Stimulated activated CD4-positive, alpha-beta T cell treated with anti-CD3 and anti-CD28 coated beads, Interleukin-12 subunit alpha, Interleukin-12 subunit beta, amount 100 ng/mL, for 24 hours (primary cell): ENCODE measurements at regions not wholly inside any gene's neighbourhood (a gene's known extent, or its start where the extent isn't known, plus 50 kb on each side); places are given as distances from the start of the nearest gene placed in this dataset.

Experiments
- DNase-seq, 2 experiments: peaks; one replicate each; pipeline ENCODE4 v3.0.0-alpha.2; 2020; ENCODE audit warnings: low read depth in 2 of 2

- no peak for DNase-seq
These were observed 162.6 kb upstream of the E2F8 start for GRCh38 chr11:19403196-19403895.

DNA sequence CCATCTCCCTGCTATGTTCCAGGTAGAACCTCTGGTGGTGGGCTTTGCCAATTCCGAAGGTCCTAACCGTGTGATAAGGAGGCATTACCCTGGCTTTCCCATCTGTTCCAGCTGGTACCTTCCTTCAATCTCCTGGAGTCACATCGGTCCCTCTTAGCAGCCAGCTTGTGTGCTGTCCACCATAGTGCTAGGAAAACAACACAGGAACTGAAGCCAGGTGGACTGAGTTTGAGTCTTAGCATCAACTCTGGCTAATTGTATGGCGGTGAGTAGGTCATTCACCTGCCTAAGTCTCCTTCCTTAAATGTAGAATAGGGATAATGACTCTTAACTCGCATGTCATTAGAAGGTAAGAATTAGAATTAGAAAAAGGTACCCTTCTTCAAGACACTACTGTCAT is 159.6 kb upstream of the E2F8 start:
- DNase-seq, result no peak

DNA sequence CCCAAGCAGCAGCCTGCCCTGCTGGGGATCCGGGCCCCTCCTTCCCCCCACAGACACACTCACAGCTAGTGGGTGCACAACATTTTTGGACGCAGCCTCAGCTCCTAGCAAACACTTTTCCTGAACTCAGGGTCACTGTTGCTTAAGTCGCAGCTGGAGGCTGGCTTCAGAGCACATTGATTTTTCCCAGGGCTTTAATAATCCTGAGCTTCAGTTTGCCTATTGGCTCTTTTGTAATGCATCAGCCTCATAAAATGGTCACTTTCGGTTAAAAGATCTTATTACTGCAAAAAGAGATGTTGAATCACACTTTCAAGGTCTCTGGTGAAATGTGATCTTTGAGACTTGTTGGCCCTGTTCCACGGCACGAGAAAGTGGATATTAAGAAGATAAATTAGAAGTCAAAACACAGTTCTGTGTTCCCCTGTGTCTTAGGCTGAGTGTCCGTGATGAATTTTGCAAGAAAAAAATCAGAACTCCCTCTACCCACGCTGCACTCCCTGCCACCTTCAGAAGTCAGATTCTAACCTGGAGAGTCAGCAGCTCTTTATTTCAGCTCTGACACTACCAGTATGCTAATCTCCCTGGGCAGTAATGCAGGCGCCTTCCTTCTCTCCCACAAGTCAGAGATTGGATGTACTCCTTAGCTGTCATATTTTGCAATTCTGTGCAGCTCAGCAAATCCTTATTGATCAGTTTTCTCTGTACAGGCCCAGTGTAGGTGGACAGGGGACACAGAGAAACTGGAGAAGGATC is 158.2 kb upstream of the E2F8 start:
- DNase-seq, result no peak

DNA sequence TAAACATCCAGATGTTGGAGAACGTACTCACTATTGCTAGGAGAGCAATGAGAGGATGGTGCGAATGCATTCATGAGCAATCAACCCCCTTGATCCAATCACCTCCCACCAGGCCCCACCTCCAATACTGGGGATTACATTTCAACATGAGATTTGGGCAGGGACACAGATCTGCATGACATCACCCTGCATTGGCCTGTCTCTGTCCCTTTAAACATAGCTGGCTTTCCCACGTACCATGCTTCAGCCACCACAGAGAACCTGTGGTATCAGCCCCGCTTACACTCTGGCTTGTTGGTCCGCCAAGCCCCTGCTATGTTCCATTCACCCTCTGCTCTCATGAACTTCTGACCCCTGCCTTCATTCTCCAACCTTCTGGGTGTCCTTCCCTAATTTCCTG is 157.5 kb upstream of the E2F8 start:
- DNase-seq, result no peak

DNA sequence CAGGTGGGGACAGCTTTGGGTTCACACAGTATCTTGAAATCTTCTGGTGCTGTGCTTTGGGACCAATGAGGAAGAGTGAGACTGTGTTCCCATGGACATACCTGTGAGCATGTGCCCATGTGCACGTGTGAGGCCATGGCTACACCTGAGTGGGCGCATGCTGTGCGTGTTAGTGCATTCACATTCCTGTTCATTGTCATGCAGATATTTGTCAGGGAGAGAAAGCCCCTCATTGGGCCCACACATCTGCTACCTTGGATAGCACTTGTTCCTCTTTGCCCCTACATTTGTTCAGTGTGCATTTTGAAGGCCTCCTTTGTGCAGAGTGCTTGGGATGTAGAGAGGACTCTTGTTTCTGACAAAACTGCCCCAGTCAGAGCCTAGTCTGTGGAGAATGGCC is 154.3 kb upstream of the E2F8 start:
- DNase-seq, result no peak

DNA sequence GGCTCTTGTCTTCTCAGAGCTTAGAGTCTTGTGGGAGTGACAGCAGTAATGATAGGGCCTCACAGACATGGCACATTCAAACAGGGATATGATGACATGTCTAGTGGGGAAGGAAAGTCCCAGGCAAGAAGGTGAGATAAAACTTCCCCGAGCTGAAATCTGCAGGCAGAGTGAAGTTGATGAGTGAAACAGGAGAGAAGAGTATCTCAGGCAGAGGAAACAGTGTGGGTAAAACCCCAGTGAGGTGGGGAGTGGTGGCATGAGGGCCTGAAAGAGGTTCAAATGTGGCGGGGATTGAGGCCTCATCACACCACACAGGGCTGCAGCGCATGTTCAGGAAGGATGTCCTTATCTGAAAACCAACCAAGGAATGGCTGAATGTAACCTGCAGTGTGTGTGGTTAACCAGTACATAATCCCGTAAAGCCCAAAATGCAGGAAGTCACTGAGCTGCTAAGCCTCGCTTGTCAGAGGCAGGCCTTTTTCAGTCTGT is 153.8 kb upstream of the E2F8 start:
- DNase-seq, result no peak

DNA sequence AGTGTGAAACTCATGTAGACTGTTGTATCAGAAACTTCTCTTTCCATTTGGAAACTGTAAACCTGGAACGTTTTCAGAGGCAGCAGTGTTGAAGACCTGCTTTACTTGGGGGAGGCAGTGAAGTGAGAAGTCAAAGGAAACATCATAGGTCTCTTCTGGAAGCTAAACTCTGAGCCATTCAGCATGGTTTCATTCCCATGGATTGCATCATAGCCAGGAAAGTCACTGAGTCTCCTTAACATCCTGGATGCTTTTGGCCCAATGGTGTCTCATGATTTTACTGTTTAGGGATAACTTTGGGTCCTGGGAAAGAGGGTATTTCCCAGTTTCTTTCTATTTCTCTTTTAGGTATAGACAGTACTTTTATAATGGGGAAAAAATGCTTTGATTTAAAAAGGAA is 153.2 kb upstream of the E2F8 start:
- no peak for DNase-seq

- DNase-seq, result no peak
These were observed 152.2 kb upstream of the E2F8 start for GRCh38 chr11:19392847-19393518.

GRCh38 chr11:19392321-19392720 is 151.6 kb upstream of the E2F8 start:
- no peak for DNase-seq

DNA sequence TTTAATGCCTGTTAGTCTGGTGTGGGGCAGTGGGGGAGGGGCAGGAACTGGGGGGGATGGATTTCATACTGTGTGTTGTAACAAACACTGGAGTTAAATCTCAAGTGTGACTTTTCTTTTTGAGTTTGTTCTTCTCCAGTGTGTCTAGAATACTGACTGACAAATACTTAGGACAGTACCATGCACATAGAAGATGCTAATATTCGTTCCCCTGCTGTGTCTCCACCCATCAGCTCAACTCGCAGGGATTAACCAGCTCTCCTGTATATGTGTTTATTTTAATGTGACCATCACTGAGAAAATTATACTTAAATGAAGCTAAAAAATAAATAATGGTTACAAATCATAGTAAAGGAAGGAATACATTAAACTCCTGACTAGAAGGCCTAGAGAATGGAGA is 150.9 kb upstream of the E2F8 start:
- DNase-seq, result no peak

DNA sequence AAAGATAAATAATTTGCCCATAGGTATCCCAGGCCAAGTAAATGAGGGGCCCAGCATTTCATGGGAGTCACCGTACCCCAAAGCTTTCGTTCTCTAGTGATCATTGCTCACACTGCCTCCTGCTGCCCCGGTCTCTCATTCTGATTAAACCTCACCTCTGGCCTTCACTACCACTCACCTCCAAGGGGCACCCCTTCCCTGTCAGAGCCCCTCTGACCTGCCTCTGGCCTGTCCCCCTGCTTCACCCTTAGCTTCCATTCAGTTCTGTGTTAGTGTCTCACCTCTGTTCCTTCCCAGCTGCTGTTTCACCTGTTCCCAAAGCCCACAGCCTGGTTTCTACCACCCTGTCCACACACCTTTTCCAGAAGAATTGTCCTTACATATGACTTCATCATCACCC is 150.3 kb upstream of the E2F8 start:
- no peak for DNase-seq

DNA sequence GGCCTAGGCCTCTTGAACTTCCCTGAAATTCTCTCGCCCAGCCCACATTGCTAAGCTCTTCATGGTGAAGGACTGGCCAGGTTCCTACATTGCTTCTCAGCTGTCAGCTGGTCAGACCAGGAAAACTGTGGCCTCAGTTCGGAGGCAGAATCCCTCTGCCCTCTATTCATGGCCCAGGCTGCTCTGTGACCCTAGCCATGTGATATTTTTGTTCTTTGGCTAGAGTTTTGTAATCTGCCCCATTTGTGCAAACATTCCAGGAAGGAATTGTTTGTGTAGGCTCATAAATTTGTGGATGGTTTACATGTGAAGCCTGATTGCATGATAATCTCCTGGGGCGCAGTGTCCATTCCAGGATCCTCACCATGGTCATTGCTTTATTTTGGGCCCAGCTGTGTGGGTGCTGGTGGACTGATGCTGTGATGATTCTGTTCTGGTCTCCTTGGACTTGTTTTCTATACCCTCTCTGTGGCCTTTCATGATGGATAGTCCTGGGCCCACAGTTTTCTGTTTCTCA is 149.1 kb upstream of the E2F8 start:
- DNase-seq, result no peak

- DNase-seq, result no peak
These were observed 141.4 kb upstream of the E2F8 start for GRCh38 chr11:19382131-19382611.

GRCh38 chr11:19380375-19380774 is 139.6 kb upstream of the E2F8 start:
- no peak for DNase-seq

DNA sequence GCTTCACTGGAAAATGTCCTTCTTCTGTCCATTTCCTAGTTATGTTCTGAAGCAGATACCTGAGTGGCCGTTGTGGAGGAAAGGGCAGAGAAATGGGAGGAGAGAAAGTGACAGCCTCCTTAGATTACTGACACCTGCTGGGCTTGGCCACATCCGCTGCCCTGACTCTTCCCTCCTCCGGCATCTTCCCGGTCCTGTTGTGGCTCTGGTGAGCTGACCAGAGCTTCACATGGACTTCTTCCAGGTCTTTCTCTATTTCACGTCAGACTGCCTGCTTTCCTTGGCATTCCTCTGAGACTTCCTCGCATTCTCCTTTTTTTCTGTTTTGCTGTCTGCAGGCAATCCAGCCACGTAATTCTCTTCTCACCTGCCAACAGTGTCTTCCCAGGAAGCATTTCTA is 138.7 kb upstream of the E2F8 start:
- DNase-seq, result no peak

- no peak for DNase-seq
These were observed 138.1 kb upstream of the E2F8 start for GRCh38 chr11:19378814-19379213.

DNA sequence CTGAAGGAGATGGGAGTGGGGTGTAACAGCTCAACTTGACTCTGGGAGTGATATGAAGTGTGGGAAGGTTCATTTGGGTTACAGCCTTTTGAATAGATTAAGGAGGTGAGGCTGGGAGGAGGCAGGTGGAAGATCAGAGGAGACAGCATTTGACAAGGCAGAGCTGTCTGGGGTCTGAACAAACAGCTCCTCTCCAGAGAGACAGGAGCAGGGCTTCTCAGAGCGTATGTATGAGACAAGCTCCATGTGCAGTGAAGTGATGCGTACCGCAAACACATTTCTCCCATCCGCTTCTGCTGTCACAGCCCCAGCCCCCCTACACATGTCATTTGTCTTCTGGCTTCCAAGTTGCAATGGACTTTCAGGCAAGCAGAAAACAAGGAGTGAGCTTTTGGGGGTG is 137.1 kb upstream of the E2F8 start:
- DNase-seq, result no peak

DNA sequence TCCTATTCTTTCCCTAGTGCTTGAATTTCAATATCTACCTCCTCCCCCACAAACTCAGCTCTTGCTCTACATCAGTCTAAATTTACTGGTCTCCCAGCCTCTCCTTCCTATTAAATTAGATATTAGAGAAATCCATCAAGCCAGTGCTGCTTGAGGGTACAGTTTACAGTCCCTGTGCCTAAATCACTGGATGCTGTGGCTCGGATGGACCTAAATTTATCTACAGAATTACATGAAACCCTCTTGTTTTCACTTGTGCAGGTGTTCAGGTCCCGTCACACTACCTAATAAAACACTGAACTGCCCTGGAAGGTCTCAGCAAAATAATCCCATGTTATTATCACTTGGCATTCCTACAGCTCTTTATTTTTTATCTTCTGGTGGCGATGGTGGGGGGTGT is 134.7 kb upstream of the E2F8 start:
- DNase-seq, result no peak

DNA sequence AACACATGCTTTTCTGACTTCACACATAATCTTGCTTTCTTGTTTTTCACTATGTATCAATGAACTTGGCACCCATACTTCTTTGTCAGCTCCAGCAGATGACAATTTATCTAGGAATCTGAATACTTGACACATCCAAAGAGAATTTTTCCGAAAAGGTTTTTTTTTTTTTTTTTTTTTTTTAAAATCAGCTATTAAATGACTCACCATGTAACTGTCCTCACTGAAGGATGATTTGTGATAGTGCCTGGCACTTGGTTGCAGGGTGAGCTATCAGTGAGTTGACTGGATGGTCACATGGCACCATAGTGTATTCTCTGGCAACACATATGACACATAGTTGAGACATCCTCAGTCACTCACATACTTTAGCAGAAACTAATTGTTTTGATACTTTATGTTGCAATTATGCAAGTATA is 133.4 kb upstream of the E2F8 start:
- no peak for DNase-seq

- no peak for DNase-seq
These were observed 131.6 kb upstream of the E2F8 start for GRCh38 chr11:19372381-19372780.

- DNase-seq, result no peak
These were observed 129.5 kb upstream of the E2F8 start for GRCh38 chr11:19370100-19370861.
